Superior temporal gyrus (tissue), 1 donor: ENCODE measurements at regions not wholly inside any gene's neighbourhood (a gene's known extent, or its start where the extent isn't known, plus 50 kb on each side); places are given as distances from the start of the nearest gene placed in this dataset.
"Not testable (repeated sequence)": the region's sequence is repeated elsewhere in the genome, so short reads cannot be mapped to it uniquely, and the experiment has no call there.

Experiments
- DNase-seq: peaks from one replicate; pipeline ENCODE4 v3.0.0-alpha.2; 2016; ENCODE audit errors: extremely low spot score

- DNase-seq, result no peak
Measured at GRCh38 chr2:180306346-180306745, 299.2 kb upstream of the CWC22 start.

GRCh38 chr2:180291552-180292421 is 284.7 kb upstream of the CWC22 start:
- DNase-seq, result no peak

GRCh38 chr2:180291060-180291459 is 284.0 kb upstream of the CWC22 start:
- DNase-seq, result no peak

- no peak for DNase-seq
Measured at GRCh38 chr2:180289627-180290026, 282.5 kb upstream of the CWC22 start.

GRCh38 chr2:180279581-180279980 is 272.5 kb upstream of the CWC22 start:
- no peak for DNase-seq

- DNase-seq, result no peak
Measured at GRCh38 chr2:180276733-180277132, 269.6 kb upstream of the CWC22 start.

- DNase-seq, result no peak
Measured at GRCh38 chr2:180268006-180268405, 260.9 kb upstream of the CWC22 start.

- no peak for DNase-seq
Measured at GRCh38 chr2:180261976-180262375, 254.9 kb upstream of the CWC22 start.

GRCh38 chr2:180258579-180258978 is 251.5 kb upstream of the CWC22 start:
- no peak for DNase-seq

GRCh38 chr2:180258041-180258537 is 251.0 kb upstream of the CWC22 start:
- no peak for DNase-seq

- DNase-seq, result no peak
Measured at GRCh38 chr2:180257247-180257646, 250.2 kb upstream of the CWC22 start.

GRCh38 chr2:180255981-180256380 is 248.9 kb upstream of the CWC22 start:
- DNase-seq, result no peak

GRCh38 chr2:180254872-180255271 is 247.8 kb upstream of the CWC22 start:
- no peak for DNase-seq

GRCh38 chr2:180247658-180248057 is 240.6 kb upstream of the CWC22 start:
- DNase-seq, result no peak

- DNase-seq, result no peak
Measured at GRCh38 chr2:180246268-180246667, 239.2 kb upstream of the CWC22 start.

- no peak for DNase-seq
Measured at GRCh38 chr2:180240774-180241173, 233.7 kb upstream of the CWC22 start.

- DNase-seq, result no peak
Measured at GRCh38 chr2:180238729-180239128, 231.6 kb upstream of the CWC22 start.

- not testable (repeated sequence) for DNase-seq
Measured at GRCh38 chr2:180236061-180236460, 229.0 kb upstream of the CWC22 start.

GRCh38 chr2:180235506-180235905 is 228.4 kb upstream of the CWC22 start:
- not testable (repeated sequence) for DNase-seq

- not testable (repeated sequence) for DNase-seq
Measured at GRCh38 chr2:180234991-180235390, 227.9 kb upstream of the CWC22 start.

- no peak for DNase-seq
Measured at GRCh38 chr2:180231015-180231414, 223.9 kb upstream of the CWC22 start.

- DNase-seq, result no peak
Measured at GRCh38 chr2:180227461-180227860, 220.4 kb upstream of the CWC22 start.

GRCh38 chr2:180225118-180225517 is 218.0 kb upstream of the CWC22 start:
- DNase-seq, result no peak

- DNase-seq, result peak; percentile 71
Measured at GRCh38 chr2:180222644-180223043, 215.5 kb upstream of the CWC22 start.
